ENCODE measurements at regions not wholly inside any gene's neighbourhood (a gene's known extent, or its start where the extent isn't known, plus 50 kb on each side); places are given as distances from the start of the nearest gene placed in this dataset.

DNA sequence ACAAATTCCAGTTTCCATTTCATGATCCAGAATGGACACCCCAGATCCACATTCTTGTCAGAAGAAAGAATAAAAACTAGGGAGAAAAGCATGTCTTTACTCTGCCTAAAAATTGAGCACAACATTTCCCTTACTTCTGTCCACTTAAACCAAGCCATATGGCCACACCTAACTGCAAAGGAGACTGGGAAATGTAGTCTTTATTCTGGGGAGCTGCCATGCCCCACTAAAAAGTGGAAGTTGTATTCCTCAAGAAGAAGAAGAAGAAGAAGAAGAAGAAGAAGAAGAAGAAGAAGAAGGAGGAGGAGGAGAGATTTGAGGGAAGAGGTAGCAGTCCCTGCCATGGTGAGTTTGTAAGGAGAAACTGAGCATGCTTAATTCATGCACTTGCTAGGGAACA is 84.5 kb downstream of the GPR65 start:
- TF ChIP-seq, protein P1, sequence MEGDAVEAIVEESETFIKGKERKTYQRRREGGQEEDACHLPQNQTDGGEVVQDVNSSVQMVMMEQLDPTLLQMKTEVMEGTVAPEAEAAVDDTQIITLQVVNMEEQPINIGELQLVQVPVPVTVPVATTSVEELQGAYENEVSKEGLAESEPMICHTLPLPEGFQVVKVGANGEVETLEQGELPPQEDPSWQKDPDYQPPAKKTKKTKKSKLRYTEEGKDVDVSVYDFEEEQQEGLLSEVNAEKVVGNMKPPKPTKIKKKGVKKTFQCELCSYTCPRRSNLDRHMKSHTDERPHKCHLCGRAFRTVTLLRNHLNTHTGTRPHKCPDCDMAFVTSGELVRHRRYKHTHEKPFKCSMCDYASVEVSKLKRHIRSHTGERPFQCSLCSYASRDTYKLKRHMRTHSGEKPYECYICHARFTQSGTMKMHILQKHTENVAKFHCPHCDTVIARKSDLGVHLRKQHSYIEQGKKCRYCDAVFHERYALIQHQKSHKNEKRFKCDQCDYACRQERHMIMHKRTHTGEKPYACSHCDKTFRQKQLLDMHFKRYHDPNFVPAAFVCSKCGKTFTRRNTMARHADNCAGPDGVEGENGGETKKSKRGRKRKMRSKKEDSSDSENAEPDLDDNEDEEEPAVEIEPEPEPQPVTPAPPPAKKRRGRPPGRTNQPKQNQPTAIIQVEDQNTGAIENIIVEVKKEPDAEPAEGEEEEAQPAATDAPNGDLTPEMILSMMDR (IDR thresholded peaks at IDR 0.05; ENCODE audit: insufficient read depth, low read depth, low read length): no peak
- TF ChIP-seq EZH2 (IDR thresholded peaks at IDR 0.05; ENCODE audit: insufficient read depth, low read length): no peak
